Liver (tissue), 8 donors: ENCODE measurements at regions not wholly inside any gene's neighbourhood (a gene's known extent, or its start where the extent isn't known, plus 50 kb on each side); places are given as distances from the start of the nearest gene placed in this dataset.

ENCODE experiments used
- DNase-seq: peaks from one replicate; pipeline ENCODE4 v3.0.0-alpha.2; 2017; ENCODE audit warnings: low spot score
- H3K27ac ChIP-seq, 2 donors: one replicate each; pipeline ENCODE4 v1.7.0; 2013; ENCODE audit warnings: inconsistent platforms in 2 of 2, low read length in 2 of 2, control low read depth in 1 of 2, low read depth in 1 of 2, mild to moderate bottlenecking in 1 of 2
- H3K27me3 ChIP-seq, 4 donors: one replicate each; pipeline versions ENCODE4 v1.6.1 to v1.7.0; 2013; ENCODE audit warnings: low read length in 3 of 4, inconsistent platforms in 1 of 4, mild to moderate bottlenecking in 1 of 4, moderate library complexity in 1 of 4; ENCODE audit not compliant: control insufficient read depth in 4 of 4, insufficient read depth in 4 of 4
- H3K36me3 ChIP-seq, 4 donors: one replicate each; pipeline versions ENCODE4 v1.6.1 to v1.7.0; 2013; ENCODE audit warnings: low read length in 3 of 4, mild to moderate bottlenecking in 3 of 4, low read depth in 1 of 4, moderate library complexity in 1 of 4; ENCODE audit not compliant: control insufficient read depth in 4 of 4, insufficient read depth in 3 of 4
- H3K4me1 ChIP-seq, 4 donors: one replicate each; pipeline versions ENCODE4 v1.6.1 to v1.7.0; 2013; ENCODE audit warnings: low read length in 3 of 4, mild to moderate bottlenecking in 3 of 4, moderate library complexity in 1 of 4; ENCODE audit not compliant: control insufficient read depth in 4 of 4, insufficient read depth in 4 of 4
- H3K4me3 ChIP-seq, 3 donors: one replicate each; pipeline versions ENCODE4 v1.6.1 to v1.7.0; 2013; ENCODE audit warnings: low read length in 3 of 3, control low read depth in 1 of 3, low read depth in 1 of 3, mild to moderate bottlenecking in 1 of 3
- H3K9ac ChIP-seq, 2 donors: one replicate each; pipeline ENCODE4 v1.7.0; 2013; ENCODE audit warnings: low read length in 2 of 2, mild to moderate bottlenecking in 2 of 2, moderate library complexity in 2 of 2, control low read depth in 1 of 2, low read depth in 1 of 2
- H3K9me3 ChIP-seq, 4 donors: one replicate each; pipeline versions ENCODE4 v1.6.1 to v1.7.0; 2013; ENCODE audit warnings: low read length in 3 of 4; ENCODE audit not compliant: control insufficient read depth in 4 of 4
- ATF3 ChIP-seq: IDR thresholded peaks from 2 replicates; pipeline ENCODE4 v1.6.1; 2016; ENCODE audit warnings: antibody characterized with exemption
- EGR1 ChIP-seq, 2 donors: IDR thresholded peaks; 2 replicates each; pipeline ENCODE4 v1.6.1; 2016 to 2018; ENCODE audit warnings: antibody characterized with exemption in 2 of 2, low read depth in 2 of 2
- FOXA1 ChIP-seq: IDR thresholded peaks from 2 replicates; pipeline ENCODE4 v1.6.1; 2016; ENCODE audit warnings: antibody characterized with exemption
- FOXA2 ChIP-seq: IDR thresholded peaks from 2 replicates; pipeline ENCODE4 v1.6.1; 2016; ENCODE audit warnings: antibody characterized with exemption
- GABPA ChIP-seq, 2 donors: IDR thresholded peaks in 1 of 2; conservative IDR thresholded peaks in 1 of 2; 2 replicates each; pipeline ENCODE4 v1.6.1; 2016; ENCODE audit warnings: antibody characterized with exemption in 2 of 2, mild to moderate bottlenecking in 1 of 2, moderate library complexity in 1 of 2
- HNF4A ChIP-seq, 2 donors: conservative IDR thresholded peaks; 2 replicates each; pipeline ENCODE4 v1.6.1; 2016; ENCODE audit warnings: antibody characterized with exemption in 2 of 2, mild to moderate bottlenecking in 2 of 2
- HNF4G ChIP-seq: IDR thresholded peaks from 2 replicates; pipeline ENCODE4 v1.6.1; 2016; ENCODE audit warnings: antibody characterized with exemption
- JUND ChIP-seq, 2 donors: IDR thresholded peaks; 2 replicates each; pipeline ENCODE4 v1.6.1; 2016; ENCODE audit warnings: antibody characterized with exemption in 2 of 2
- MAX ChIP-seq: IDR thresholded peaks from 2 replicates; pipeline ENCODE4 v1.6.1; 2016; ENCODE audit warnings: antibody characterized with exemption
- NR2F2 ChIP-seq: IDR thresholded peaks from 2 replicates; pipeline ENCODE4 v1.6.1; 2016; ENCODE audit warnings: antibody characterized with exemption
- RAD21 ChIP-seq, 2 donors: IDR thresholded peaks; 2 replicates each; pipeline ENCODE4 v1.6.1; 2016; ENCODE audit warnings: antibody characterized with exemption in 2 of 2, mild to moderate bottlenecking in 2 of 2
- REST ChIP-seq: IDR thresholded peaks from 2 replicates; pipeline ENCODE4 v1.6.1; 2016; ENCODE audit warnings: antibody characterized with exemption, mild to moderate bottlenecking
- RXRA ChIP-seq, 2 donors: IDR thresholded peaks; 2 replicates each; pipeline ENCODE4 v1.6.1; 2017 to 2018; ENCODE audit warnings: antibody characterized with exemption in 2 of 2, mild to moderate bottlenecking in 1 of 2
- SP1 ChIP-seq: IDR thresholded peaks from 2 replicates; pipeline ENCODE4 v1.6.1; 2018; ENCODE audit warnings: antibody characterized with exemption, mild to moderate bottlenecking
- TAF1 ChIP-seq: conservative IDR thresholded peaks from 2 replicates; pipeline ENCODE4 v1.6.1; 2016; ENCODE audit warnings: antibody characterized with exemption, mild to moderate bottlenecking
- YY1 ChIP-seq: IDR thresholded peaks from 2 replicates; pipeline ENCODE4 v1.6.1; 2016; ENCODE audit warnings: antibody characterized with exemption, mild to moderate bottlenecking
- WGBS: extraction: QIAGEN DNeasy Blood & Tissue Kit; methylation state at CpG from one replicate; pipeline ENCODE4 v1.1.7; 2013; 5-methylcytosine and 5-hydroxymethylcytosine counted together
- TF ChIP-seq, protein P1 (sequence below): fragments of 150-350 bp; IDR thresholded peaks from 2 replicates; pipeline ENCODE4 v1.5.1; 2017; ENCODE audit warnings: improper control_type of control experiment, low read depth, low read length; ENCODE audit not compliant: missing input control
- TF ChIP-seq, protein P2 (sequence below): IDR thresholded peaks from 2 replicates; pipeline ENCODE4 v1.6.1; 2016; ENCODE audit warnings: antibody characterized with exemption
- donor health status: healthy.
- donor health status: healthy.
- donor health status: healthy.
- donor health status: healthy.
- donor health status: healthy.

DNA sequence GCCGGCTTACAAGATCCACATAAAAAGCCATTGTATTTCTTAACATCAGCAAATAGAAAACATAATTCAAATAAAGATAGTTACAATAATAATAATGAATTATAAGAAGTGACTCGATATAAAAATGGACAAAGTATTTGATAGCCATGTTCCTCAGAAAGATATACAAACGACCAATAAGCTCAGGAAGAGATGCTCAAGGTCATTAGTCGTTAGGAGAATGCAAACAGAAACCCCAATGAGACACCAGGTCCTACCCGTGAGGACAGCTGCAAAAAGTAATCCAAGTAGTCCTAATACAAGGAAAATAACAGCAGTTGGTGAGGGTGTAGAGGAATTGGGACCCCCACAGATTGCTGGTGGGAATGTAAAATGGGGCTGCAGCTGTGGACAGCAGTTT is 54.2 kb upstream of the INPP5A start:
- Histone ChIP-seq H3K36me3 (no peaks in the 10 kb centered on the region), H3K4me1 (peaks cover 0 to 4% (median 2%) of the 10 kb centered on the region in 4 donors), H3K9ac (no peak overlapping the region), H3K27me3 (no peaks in the 10 kb centered on the region), H3K27ac (no peak overlapping the region), H3K4me3 (no peak overlapping the region), H3K9me3 (no peaks in the 10 kb centered on the region)
- TF ChIP-seq EGR1 (IDR thresholded peaks at IDR 0.05; ENCODE audit: low read depth in 2 of 2) (no peak), YY1 (no peak), HNF4A (conservative IDR thresholded peaks at IDR 0.05) (no peak), REST (no peak), HNF4G (no peak), GABPA (IDR thresholded peaks at IDR 0.05 in 1 of 2, conservative IDR thresholded peaks at IDR 0.05 in 1 of 2) (no peak), FOXA1 (no peak), MAX (no peak), TAF1 (no peak), RXRA (IDR thresholded peaks at IDR 0.05) (no peak), FOXA2 (no peak), NR2F2 (no peak), JUND (IDR thresholded peaks at IDR 0.05) (no peak), SP1 (no peak), ATF3 (no peak), RAD21 (IDR thresholded peaks at IDR 0.05) (no peak)
- TF ChIP-seq, protein P1, sequence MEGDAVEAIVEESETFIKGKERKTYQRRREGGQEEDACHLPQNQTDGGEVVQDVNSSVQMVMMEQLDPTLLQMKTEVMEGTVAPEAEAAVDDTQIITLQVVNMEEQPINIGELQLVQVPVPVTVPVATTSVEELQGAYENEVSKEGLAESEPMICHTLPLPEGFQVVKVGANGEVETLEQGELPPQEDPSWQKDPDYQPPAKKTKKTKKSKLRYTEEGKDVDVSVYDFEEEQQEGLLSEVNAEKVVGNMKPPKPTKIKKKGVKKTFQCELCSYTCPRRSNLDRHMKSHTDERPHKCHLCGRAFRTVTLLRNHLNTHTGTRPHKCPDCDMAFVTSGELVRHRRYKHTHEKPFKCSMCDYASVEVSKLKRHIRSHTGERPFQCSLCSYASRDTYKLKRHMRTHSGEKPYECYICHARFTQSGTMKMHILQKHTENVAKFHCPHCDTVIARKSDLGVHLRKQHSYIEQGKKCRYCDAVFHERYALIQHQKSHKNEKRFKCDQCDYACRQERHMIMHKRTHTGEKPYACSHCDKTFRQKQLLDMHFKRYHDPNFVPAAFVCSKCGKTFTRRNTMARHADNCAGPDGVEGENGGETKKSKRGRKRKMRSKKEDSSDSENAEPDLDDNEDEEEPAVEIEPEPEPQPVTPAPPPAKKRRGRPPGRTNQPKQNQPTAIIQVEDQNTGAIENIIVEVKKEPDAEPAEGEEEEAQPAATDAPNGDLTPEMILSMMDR, result no peak
- TF ChIP-seq, protein P2, sequence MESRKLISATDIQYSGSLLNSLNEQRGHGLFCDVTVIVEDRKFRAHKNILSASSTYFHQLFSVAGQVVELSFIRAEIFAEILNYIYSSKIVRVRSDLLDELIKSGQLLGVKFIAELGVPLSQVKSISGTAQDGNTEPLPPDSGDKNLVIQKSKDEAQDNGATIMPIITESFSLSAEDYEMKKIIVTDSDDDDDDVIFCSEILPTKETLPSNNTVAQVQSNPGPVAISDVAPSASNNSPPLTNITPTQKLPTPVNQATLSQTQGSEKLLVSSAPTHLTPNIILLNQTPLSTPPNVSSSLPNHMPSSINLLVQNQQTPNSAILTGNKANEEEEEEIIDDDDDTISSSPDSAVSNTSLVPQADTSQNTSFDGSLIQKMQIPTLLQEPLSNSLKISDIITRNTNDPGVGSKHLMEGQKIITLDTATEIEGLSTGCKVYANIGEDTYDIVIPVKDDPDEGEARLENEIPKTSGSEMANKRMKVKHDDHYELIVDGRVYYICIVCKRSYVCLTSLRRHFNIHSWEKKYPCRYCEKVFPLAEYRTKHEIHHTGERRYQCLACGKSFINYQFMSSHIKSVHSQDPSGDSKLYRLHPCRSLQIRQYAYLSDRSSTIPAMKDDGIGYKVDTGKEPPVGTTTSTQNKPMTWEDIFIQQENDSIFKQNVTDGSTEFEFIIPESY, result no peak
- 78% methylated on average over 5 of the region's 5 CpGs for WGBS
- DNase-seq, result no peak
